Left lung (tissue), 4 donors: ENCODE measurements at regions not wholly inside any gene's neighbourhood (a gene's known extent, or its start where the extent isn't known, plus 50 kb on each side); places are given as distances from the start of the nearest gene placed in this dataset.

Experiments used
- ATAC-seq: fragments of 200-7000 bp; cut with Tn5 transposase; one replicate; pipeline ENCODE4 v1.9.1; 2020; ENCODE audit warnings: moderate library complexity
- DNase-seq, 4 donors: peaks; one replicate each; pipeline ENCODE4 v3.0.0-alpha.2; 2013 to 2020
- H3K27ac ChIP-seq, 2 donors: fragments of 200-600 bp; sonication (generic) in 1 of 2; one replicate each; pipeline versions ENCODE4 v1.5.0 to v1.8.0; 2020 to 2021
- H3K27me3 ChIP-seq, 2 donors: fragments of 200-600 bp; sonication (generic) in 1 of 2; one replicate each; pipeline versions ENCODE4 v1.5.0 to v1.8.0; 2020 to 2021
- H3K36me3 ChIP-seq, 2 donors: fragments of 200-600 bp; sonication (generic) in 1 of 2; one replicate each; pipeline versions ENCODE4 v1.5.0 to v1.8.0; 2020 to 2021
- H3K4me1 ChIP-seq, 2 donors: fragments of 200-600 bp; one replicate each; pipeline ENCODE4 v1.8.0; 2021
- H3K4me3 ChIP-seq, 2 donors: fragments of 200-600 bp; sonication (generic) in 1 of 2; one replicate each; pipeline versions ENCODE4 v1.5.0 to v1.8.0; 2020 to 2021; ENCODE audit warnings: mild to moderate bottlenecking in 1 of 2
- H3K9me3 ChIP-seq, 2 donors: fragments of 200-600 bp; sonication (generic) in 1 of 2; one replicate each; pipeline versions ENCODE4 v1.5.0 to v1.8.0; 2020 to 2021
- intact Hi-C, 2 donors: fragments of 100-400 bp; cut with DNase I; formaldehyde crosslinking; loops; one replicate each; pipeline versions ENCODE4 v1.11.2 to v1.14.2; 2022
- microRNA-seq, 2 donors: library from miRNA; unstranded; fragments of <30 nt; microRNA quantifications; one replicate each; pipeline ENCODE4, GENCODE V29; 2019
- TF ChIP-seq, protein P1 (sequence below), 2 donors: fragments of 200-600 bp; sonication (generic) in 1 of 2; IDR thresholded peaks; one replicate each; pipeline versions ENCODE4 v1.5.0 to v1.8.0; 2021; ENCODE audit warnings: antibody characterized with exemption in 2 of 2
- donor health status: DM: no; HTN: yes; CAD: no.
- donor health status: DM: no; HTN: no; CAD: no.

DNA sequence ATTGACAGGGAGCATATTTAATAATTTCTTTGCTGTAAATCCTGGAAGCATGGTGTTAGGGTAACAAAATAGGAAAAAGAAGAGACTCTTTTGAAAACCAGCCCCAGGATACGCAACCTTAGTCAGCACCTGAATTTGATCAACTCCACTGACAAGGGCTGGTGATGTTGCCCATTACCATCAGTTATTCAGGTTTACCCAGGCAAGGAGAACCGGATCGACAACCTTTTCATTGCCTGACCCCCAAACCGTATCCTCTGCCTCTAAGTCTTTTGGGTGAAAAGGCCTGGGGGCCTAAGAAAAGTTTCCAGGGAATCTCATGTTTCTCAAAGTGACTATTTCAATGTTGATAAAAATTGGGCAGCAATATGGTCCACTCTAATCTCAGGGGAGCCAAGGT, 313.3 kb downstream of the KBTBD8 start:
- Histone ChIP-seq H3K9me3 (no peaks in the 10 kb centered on the region), H3K4me3 (no peak overlapping the region), H3K27me3 (no peaks in the 10 kb centered on the region), H3K36me3 (no peaks in the 10 kb centered on the region), H3K4me1 (no peaks in the 10 kb centered on the region), H3K27ac (no peak overlapping the region)
- ATAC-seq (no peak), DNase-seq (no peak)
- TF ChIP-seq, protein P1, sequence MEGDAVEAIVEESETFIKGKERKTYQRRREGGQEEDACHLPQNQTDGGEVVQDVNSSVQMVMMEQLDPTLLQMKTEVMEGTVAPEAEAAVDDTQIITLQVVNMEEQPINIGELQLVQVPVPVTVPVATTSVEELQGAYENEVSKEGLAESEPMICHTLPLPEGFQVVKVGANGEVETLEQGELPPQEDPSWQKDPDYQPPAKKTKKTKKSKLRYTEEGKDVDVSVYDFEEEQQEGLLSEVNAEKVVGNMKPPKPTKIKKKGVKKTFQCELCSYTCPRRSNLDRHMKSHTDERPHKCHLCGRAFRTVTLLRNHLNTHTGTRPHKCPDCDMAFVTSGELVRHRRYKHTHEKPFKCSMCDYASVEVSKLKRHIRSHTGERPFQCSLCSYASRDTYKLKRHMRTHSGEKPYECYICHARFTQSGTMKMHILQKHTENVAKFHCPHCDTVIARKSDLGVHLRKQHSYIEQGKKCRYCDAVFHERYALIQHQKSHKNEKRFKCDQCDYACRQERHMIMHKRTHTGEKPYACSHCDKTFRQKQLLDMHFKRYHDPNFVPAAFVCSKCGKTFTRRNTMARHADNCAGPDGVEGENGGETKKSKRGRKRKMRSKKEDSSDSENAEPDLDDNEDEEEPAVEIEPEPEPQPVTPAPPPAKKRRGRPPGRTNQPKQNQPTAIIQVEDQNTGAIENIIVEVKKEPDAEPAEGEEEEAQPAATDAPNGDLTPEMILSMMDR (IDR thresholded peaks at IDR 0.05) = no peak
- intact Hi-C loops = no loop called here

DNA sequence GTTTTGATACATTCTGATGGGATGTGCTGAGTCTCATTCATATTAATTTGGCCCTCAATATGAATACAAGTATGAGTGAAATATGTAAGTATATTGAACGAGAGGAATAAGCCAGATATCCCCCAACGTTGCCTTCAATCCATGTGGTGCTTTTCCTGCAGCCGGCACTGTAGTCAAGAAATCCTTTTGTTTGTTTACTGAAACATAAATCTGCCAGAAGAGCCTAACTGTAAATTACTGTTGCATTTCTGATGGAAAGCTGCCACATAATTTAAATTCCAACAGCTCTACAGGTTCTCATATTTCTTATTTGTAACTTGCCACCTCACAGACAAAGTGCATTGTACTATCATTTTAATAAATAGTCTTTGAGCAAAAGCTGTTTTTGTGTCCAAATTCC, 314.0 kb downstream of the KBTBD8 start:
- no peak overlapping the region for H3K27ac ChIP-seq
- DNase-seq (no peak), ATAC-seq (no peak)
- no peaks in the 10 kb centered on the region for H3K27me3 ChIP-seq
- H3K4me3 ChIP-seq = no peak overlapping the region
- H3K36me3 ChIP-seq = no peaks in the 10 kb centered on the region
- no peaks in the 10 kb centered on the region for H3K4me1 ChIP-seq
- TF ChIP-seq, protein P1 (IDR thresholded peaks at IDR 0.05) = no peak
- intact Hi-C loops = no loop called here
- no peaks in the 10 kb centered on the region for H3K9me3 ChIP-seq

DNA sequence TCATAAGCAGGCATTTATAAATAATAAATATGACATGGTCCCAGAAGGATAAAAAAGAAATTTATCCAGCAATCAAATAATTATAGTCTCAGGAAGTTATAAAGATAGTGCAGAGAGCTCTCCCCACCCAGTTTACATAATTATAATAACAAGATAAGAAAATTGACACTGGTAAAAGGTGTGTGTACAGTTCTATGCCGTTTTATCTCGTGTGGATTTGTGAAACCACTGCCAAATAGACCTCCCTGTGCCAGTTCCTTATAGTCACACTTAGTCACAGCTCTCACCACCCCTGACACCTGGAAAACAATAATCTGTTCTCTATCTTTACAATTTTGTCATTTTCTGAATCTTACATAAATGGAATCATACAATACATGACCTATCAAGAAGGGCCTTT, 320.1 kb downstream of the KBTBD8 start:
- DNase-seq = no peak
- Histone ChIP-seq H3K27ac (no peak overlapping the region), H3K27me3 (no peaks in the 10 kb centered on the region), H3K36me3 (no peaks in the 10 kb centered on the region), H3K4me3 (no peak overlapping the region), H3K9me3 (peaks cover 0 to 6% of the 10 kb centered on the region in 2 donors), H3K4me1 (no peaks in the 10 kb centered on the region)
- TF ChIP-seq, protein P1 (IDR thresholded peaks at IDR 0.05) = no peak
- intact Hi-C loops = no loop called here
- no peak for ATAC-seq

DNA sequence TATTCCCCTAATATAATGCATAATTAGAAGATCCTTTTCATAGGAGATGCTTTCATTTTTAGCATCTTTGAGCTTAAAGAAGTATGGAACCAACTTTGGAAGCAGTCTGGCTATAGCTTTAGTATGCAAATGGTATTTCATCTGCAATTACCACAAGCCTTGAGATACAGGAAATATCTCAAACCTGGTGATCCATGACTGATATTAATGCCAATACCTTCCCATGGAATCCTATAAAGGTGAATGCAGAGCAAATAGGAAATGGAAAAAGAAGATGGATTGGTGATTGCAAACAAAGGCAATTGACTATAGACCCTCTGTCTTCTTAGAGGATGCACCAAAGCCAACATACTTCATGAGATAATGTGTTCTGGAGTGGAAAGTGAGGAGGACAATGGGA, 326.4 kb downstream of the KBTBD8 start:
- TF ChIP-seq, protein P1 (IDR thresholded peaks at IDR 0.05) = no peak
- no peak for ATAC-seq
- intact Hi-C loops = no loop called here
- no peak for DNase-seq
- H3K4me1 ChIP-seq = no peaks in the 10 kb centered on the region
- H3K27ac ChIP-seq = no peak overlapping the region
- no peaks in the 10 kb centered on the region for H3K27me3 ChIP-seq
- no peak overlapping the region for H3K4me3 ChIP-seq
- no peaks in the 10 kb centered on the region for H3K36me3 ChIP-seq
- peaks cover 0 to 6% of the 10 kb centered on the region in 2 donors for H3K9me3 ChIP-seq

Small RNA genes in the stretch of these regions (microRNA-seq; reads per million reads assigned to microRNA genes)
- gene MIR4272 = 0 reads per million in 2 donors
